Upper lobe of right lung (tissue), 1 donor: ENCODE measurements at regions not wholly inside any gene's neighbourhood (a gene's known extent, or its start where the extent isn't known, plus 50 kb on each side); places are given as distances from the start of the nearest gene placed in this dataset.

ENCODE experiments used
- ATAC-seq: fragments of 200-7000 bp; cut with Tn5 transposase; one replicate; pipeline ENCODE4 v1.9.1; 2020; ENCODE audit warnings: mild to moderate bottlenecking, moderate library complexity
- DNase-seq: peaks from one replicate; pipeline ENCODE4 v3.0.0-alpha.2; 2020
- H3K27ac ChIP-seq: fragments of 200-600 bp; one replicate; pipeline ENCODE4 v1.8.0; 2022
- H3K27me3 ChIP-seq: fragments of 200-600 bp; one replicate; pipeline ENCODE4 v1.8.0; 2022; ENCODE audit warnings: mild to moderate bottlenecking
- H3K36me3 ChIP-seq: fragments of 200-600 bp; one replicate; pipeline ENCODE4 v1.8.0; 2022
- H3K4me1 ChIP-seq: fragments of 200-600 bp; one replicate; pipeline ENCODE4 v1.8.0; 2022
- H3K4me3 ChIP-seq: fragments of 200-600 bp; one replicate; pipeline ENCODE4 v1.8.0; 2022; ENCODE audit warnings: mild to moderate bottlenecking
- H3K9me3 ChIP-seq: fragments of 200-600 bp; one replicate; pipeline ENCODE4 v1.8.0; 2022
- intact Hi-C: fragments of 100-400 bp; cut with DNase I; formaldehyde crosslinking; loops from one replicate; pipeline ENCODE4 v1.11.0; 2022
- TF ChIP-seq, protein P1 (sequence below): fragments of 200-600 bp; IDR thresholded peaks from one replicate; pipeline ENCODE4 v1.8.0; 2022; ENCODE audit warnings: antibody characterized with exemption
- donor health status: DM: no; HTN: yes; CAD: no; lungs with severe emphysema.

DNA sequence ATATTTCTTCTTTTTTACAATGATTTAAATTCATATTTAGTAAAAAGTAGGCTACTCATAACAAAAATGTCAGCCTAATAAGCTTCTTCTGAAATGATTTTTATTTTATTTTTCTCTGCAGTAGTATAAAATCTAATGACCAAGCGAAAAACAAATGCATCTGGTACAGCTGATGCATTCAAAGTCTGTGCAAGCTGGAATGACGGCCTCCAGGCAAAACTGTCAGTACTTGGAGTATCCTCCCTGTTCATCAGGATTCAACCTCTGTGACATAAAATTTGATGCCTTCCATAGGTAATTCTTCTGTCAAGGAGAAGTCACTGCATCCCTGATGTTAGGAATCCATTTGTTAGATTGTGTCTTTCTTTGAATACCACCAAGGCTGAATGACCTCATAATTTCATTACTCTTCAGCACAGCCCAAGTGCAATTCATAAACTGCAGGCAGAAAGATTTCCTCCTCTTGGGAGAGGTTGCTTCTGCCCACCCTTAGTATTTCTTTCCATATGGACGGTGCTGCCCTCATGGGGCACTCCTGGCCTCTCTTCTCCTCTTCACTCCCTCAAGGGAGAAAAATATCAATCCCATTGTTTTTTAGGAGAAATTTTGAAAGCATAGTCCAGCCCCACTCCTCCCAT lies 146.4 kb upstream of the STXBP5 start:
- Histone ChIP-seq H3K27ac (no peak overlapping the region), H3K27me3 (no peaks in the 10 kb centered on the region), H3K4me3 (no peak overlapping the region), H3K4me1 (no peaks in the 10 kb centered on the region), H3K9me3 (no peaks in the 10 kb centered on the region), H3K36me3 (no peaks in the 10 kb centered on the region)
- TF ChIP-seq, protein P1, sequence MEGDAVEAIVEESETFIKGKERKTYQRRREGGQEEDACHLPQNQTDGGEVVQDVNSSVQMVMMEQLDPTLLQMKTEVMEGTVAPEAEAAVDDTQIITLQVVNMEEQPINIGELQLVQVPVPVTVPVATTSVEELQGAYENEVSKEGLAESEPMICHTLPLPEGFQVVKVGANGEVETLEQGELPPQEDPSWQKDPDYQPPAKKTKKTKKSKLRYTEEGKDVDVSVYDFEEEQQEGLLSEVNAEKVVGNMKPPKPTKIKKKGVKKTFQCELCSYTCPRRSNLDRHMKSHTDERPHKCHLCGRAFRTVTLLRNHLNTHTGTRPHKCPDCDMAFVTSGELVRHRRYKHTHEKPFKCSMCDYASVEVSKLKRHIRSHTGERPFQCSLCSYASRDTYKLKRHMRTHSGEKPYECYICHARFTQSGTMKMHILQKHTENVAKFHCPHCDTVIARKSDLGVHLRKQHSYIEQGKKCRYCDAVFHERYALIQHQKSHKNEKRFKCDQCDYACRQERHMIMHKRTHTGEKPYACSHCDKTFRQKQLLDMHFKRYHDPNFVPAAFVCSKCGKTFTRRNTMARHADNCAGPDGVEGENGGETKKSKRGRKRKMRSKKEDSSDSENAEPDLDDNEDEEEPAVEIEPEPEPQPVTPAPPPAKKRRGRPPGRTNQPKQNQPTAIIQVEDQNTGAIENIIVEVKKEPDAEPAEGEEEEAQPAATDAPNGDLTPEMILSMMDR, result no peak
- intact Hi-C loops, result no loop called here
- DNase-seq (no peak), ATAC-seq (no peak)

DNA sequence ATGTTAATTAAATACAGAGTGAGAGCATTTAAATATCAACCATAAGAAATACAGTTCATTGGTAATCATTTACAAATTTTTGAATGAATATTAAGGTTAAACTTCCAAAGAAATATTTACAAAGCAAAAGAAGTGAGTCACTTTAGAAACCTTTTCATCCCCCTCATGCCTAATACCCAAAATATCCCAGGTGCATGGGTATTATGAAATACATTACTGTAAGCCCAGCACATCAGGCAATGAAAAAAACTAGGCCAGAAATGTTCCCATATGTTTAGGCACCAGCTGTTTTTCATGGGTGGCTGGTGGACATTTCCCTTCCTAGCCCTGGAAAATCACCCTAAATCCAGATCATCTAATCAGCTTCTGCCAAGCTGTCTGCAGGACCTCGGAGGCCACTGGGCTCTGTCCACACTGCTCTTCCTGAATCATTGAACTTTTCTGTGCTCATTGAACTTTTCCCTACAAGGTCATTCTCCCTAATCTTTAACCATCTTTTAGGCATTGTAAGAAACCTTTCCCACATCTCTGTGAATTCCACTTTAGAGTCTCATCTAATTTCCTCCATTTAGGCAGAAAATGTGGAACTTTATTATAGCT lies 145.3 kb upstream of the STXBP5 start:
- DNase-seq (no peak), ATAC-seq (no peak)
- H3K27me3 ChIP-seq, result no peaks in the 10 kb centered on the region
- TF ChIP-seq, protein P1, result no peak
- H3K4me1 ChIP-seq, result no peaks in the 10 kb centered on the region
- H3K4me3 ChIP-seq, result no peak overlapping the region
- H3K9me3 ChIP-seq, result no peaks in the 10 kb centered on the region
- H3K36me3 ChIP-seq, result no peaks in the 10 kb centered on the region
- H3K27ac ChIP-seq, result no peak overlapping the region
- intact Hi-C loops, result no loop called here

GRCh38 chr6:147060636-147061035 lies 143.6 kb upstream of the STXBP5 start:
- H3K27ac ChIP-seq, result no peak overlapping the region
- TF ChIP-seq, protein P1, result no peak
- no peak overlapping the region for H3K4me3 ChIP-seq
- ATAC-seq (no peak), DNase-seq (no peak)
- no peaks in the 10 kb centered on the region for H3K9me3 ChIP-seq
- H3K4me1 ChIP-seq, result no peaks in the 10 kb centered on the region
- no peaks in the 10 kb centered on the region for H3K36me3 ChIP-seq
- no peaks in the 10 kb centered on the region for H3K27me3 ChIP-seq
- intact Hi-C loops, result no loop called here

GRCh38 chr6:147061252-147061651 lies 143.0 kb upstream of the STXBP5 start:
- TF ChIP-seq, protein P1, result no peak
- no peaks in the 10 kb centered on the region for H3K9me3 ChIP-seq
- intact Hi-C loops, result no loop called here
- no peak overlapping the region for H3K4me3 ChIP-seq
- ATAC-seq (no peak), DNase-seq (no peak)
- no peaks in the 10 kb centered on the region for H3K27me3 ChIP-seq
- H3K27ac ChIP-seq, result no peak overlapping the region
- H3K4me1 ChIP-seq, result no peaks in the 10 kb centered on the region
- no peaks in the 10 kb centered on the region for H3K36me3 ChIP-seq

GRCh38 chr6:147063469-147064031 lies 140.7 kb upstream of the STXBP5 start:
- intact Hi-C loops, result no loop called here
- Histone ChIP-seq H3K27me3 (no peaks in the 10 kb centered on the region), H3K4me3 (no peak overlapping the region), H3K27ac (no peak overlapping the region), H3K4me1 (no peaks in the 10 kb centered on the region), H3K36me3 (no peaks in the 10 kb centered on the region), H3K9me3 (no peaks in the 10 kb centered on the region)
- DNase-seq, result no peak
- TF ChIP-seq, protein P1, result no peak
- no peak for ATAC-seq
